ENCODE measurements at regions not wholly inside any gene's neighbourhood (a gene's known extent, or its start where the extent isn't known, plus 50 kb on each side); places are given as distances from the start of the nearest gene placed in this dataset.

GRCh38 chr12:22904485-22904884 is 279.5 kb downstream of the ETNK1 start:
- TF ChIP-seq CTCF (IDR thresholded peaks at IDR 0.05; ENCODE audit: insufficient read depth, low read length, poor library complexity, severe bottlenecking): no peak
- Histone ChIP-seq H3K36me3 (ENCODE audit: control insufficient read depth, insufficient read depth, low read length) (no peaks in the 10 kb centered on the region), H3K4me3 (ENCODE audit: low read depth, low read length) (no peak overlapping the region), H3K27me3 (ENCODE audit: control insufficient read depth, insufficient read depth, low read length) (no peaks in the 10 kb centered on the region)
- no peak for DNase-seq (ENCODE audit: low read depth)

- H3K27me3 ChIP-seq (ENCODE audit: control insufficient read depth, insufficient read depth, low read length): no peaks in the 10 kb centered on the region
- H3K4me3 ChIP-seq (ENCODE audit: low read depth, low read length): no peak overlapping the region
- no peak for DNase-seq (ENCODE audit: low read depth)
- H3K36me3 ChIP-seq (ENCODE audit: control insufficient read depth, insufficient read depth, low read length): no peaks in the 10 kb centered on the region
- no peak for TF ChIP-seq CTCF (IDR thresholded peaks at IDR 0.05; ENCODE audit: insufficient read depth, low read length, poor library complexity, severe bottlenecking)
These were observed 291.3 kb downstream of the ETNK1 start for GRCh38 chr12:22916241-22916640.

GRCh38 chr12:22916815-22917214 is 291.8 kb downstream of the ETNK1 start:
- TF ChIP-seq CTCF (IDR thresholded peaks at IDR 0.05; ENCODE audit: insufficient read depth, low read length, poor library complexity, severe bottlenecking): no peak
- Histone ChIP-seq H3K27me3 (ENCODE audit: control insufficient read depth, insufficient read depth, low read length) (no peaks in the 10 kb centered on the region), H3K4me3 (ENCODE audit: low read depth, low read length) (no peak overlapping the region), H3K36me3 (ENCODE audit: control insufficient read depth, insufficient read depth, low read length) (no peaks in the 10 kb centered on the region)
- no peak for DNase-seq (ENCODE audit: low read depth)

- Histone ChIP-seq H3K4me3 (ENCODE audit: low read depth, low read length) (no peak overlapping the region), H3K36me3 (ENCODE audit: control insufficient read depth, insufficient read depth, low read length) (no peaks in the 10 kb centered on the region), H3K27me3 (ENCODE audit: control insufficient read depth, insufficient read depth, low read length) (no peaks in the 10 kb centered on the region)
- DNase-seq (ENCODE audit: low read depth): no peak
- no peak for TF ChIP-seq CTCF (IDR thresholded peaks at IDR 0.05; ENCODE audit: insufficient read depth, low read length, poor library complexity, severe bottlenecking)
These were observed 294.9 kb downstream of the ETNK1 start for GRCh38 chr12:22919883-22920282.

GRCh38 chr12:22923768-22924167 is 298.8 kb downstream of the ETNK1 start:
- TF ChIP-seq CTCF (IDR thresholded peaks at IDR 0.05; ENCODE audit: insufficient read depth, low read length, poor library complexity, severe bottlenecking): no peak
- H3K27me3 ChIP-seq (ENCODE audit: control insufficient read depth, insufficient read depth, low read length): no peaks in the 10 kb centered on the region
- H3K4me3 ChIP-seq (ENCODE audit: low read depth, low read length): no peak overlapping the region
- no peak for DNase-seq (ENCODE audit: low read depth)
- H3K36me3 ChIP-seq (ENCODE audit: control insufficient read depth, insufficient read depth, low read length): no peaks in the 10 kb centered on the region

- H3K4me3 ChIP-seq (ENCODE audit: low read depth, low read length): no peak overlapping the region
- no peaks in the 10 kb centered on the region for H3K36me3 ChIP-seq (ENCODE audit: control insufficient read depth, insufficient read depth, low read length)
- TF ChIP-seq CTCF (IDR thresholded peaks at IDR 0.05; ENCODE audit: insufficient read depth, low read length, poor library complexity, severe bottlenecking): no peak
- DNase-seq (ENCODE audit: low read depth): no peak
- H3K27me3 ChIP-seq (ENCODE audit: control insufficient read depth, insufficient read depth, low read length): no peaks in the 10 kb centered on the region
These were observed 299.4 kb downstream of the ETNK1 start for GRCh38 chr12:22924391-22924790.

Measured in kidney epithelial cell (primary cell).